PC-3 (cell line): ENCODE measurements at regions not wholly inside any gene's neighbourhood (a gene's known extent, or its start where the extent isn't known, plus 50 kb on each side); places are given as distances from the start of the nearest gene placed in this dataset.

ENCODE experiments used
- EZH2phosphoT487 ChIP-seq: fragments of 300-600 bp; sonication (generic); IDR thresholded peaks from 2 replicates; pipeline ENCODE4 v1.6.1; 2018; ENCODE audit warnings: mild to moderate bottlenecking, antibody characterized with exemption, low read length, borderline replicate concordance
- TF ChIP-seq, protein P1 (sequence below): fragments of 300-600 bp; sonication (generic); conservative IDR thresholded peaks from 2 replicates; pipeline ENCODE4 v1.5.1; 2017; ENCODE audit warnings: antibody characterized with exemption, low read depth, mild to moderate bottlenecking, low read length

DNA sequence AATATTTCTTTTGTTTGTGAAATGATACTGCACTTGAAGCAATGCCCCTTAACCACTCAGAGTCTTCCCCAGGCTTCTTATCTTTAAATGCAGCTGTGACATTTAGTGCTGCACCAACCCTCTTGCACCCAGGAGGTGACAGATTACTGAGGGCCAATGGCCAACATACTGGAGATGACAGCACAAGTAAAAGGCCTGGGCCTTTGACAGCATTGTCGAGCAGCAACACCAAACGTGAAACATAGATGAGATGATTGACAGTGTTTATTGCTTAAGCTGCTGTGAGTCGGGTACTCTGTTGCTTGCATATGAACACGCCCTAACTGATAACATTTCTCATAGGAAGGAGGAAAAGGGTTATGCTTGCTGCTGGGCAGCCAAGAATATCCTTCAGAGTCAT, 80.3 kb downstream of the THNSL2 start:
- TF ChIP-seq, protein P1, sequence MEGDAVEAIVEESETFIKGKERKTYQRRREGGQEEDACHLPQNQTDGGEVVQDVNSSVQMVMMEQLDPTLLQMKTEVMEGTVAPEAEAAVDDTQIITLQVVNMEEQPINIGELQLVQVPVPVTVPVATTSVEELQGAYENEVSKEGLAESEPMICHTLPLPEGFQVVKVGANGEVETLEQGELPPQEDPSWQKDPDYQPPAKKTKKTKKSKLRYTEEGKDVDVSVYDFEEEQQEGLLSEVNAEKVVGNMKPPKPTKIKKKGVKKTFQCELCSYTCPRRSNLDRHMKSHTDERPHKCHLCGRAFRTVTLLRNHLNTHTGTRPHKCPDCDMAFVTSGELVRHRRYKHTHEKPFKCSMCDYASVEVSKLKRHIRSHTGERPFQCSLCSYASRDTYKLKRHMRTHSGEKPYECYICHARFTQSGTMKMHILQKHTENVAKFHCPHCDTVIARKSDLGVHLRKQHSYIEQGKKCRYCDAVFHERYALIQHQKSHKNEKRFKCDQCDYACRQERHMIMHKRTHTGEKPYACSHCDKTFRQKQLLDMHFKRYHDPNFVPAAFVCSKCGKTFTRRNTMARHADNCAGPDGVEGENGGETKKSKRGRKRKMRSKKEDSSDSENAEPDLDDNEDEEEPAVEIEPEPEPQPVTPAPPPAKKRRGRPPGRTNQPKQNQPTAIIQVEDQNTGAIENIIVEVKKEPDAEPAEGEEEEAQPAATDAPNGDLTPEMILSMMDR = no peak
- no peak for TF ChIP-seq EZH2phosphoT487
